ENCODE measurements at regions not wholly inside any gene's neighbourhood (a gene's known extent, or its start where the extent isn't known, plus 50 kb on each side); places are given as distances from the start of the nearest gene placed in this dataset.

DNA sequence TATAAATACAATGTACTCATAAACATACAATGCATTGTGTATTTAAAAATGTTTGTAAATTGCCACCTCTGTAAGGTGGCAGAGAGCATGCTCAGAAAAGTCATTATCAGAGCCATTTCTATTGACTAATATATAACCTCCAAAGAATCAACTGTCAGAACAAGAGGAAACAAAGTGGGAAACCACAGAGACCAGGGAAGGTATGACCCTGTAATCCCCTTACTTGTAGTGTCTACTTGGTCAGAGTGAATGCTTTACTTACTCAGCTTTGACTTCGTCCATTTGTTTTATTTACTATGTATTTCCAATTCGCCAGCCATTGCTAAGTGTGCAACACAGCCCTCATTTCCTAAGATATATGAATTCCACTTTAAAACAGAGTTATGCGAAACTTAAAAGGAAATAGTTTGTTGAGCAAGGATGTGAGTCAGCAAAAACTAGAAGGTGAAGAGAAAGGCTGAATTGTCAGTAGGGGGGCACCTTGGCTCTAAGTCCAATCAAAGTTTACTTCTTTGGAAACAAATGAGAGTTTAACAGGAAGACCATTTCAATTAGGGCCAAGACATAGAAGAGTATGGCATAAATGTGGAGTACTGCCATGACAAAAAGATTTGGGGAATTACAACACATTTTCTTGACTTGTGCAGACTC, 671.7 kb upstream of the PTBP2 start:
- H3K4me1 ChIP-seq (ENCODE audit: control insufficient read depth, insufficient read depth, low read length), result no peaks in the 10 kb centered on the region
- WGBS, 2 experiments, result 85 to 100% methylated on average over 3 of the region's 3 CpGs
- no peak overlapping the region for H3K4me3 ChIP-seq (ENCODE audit: insufficient read depth, low read depth, low read length)
- H3K36me3 ChIP-seq (ENCODE audit: control insufficient read depth, insufficient read depth, low read length), result no peaks in the 10 kb centered on the region
- no peaks in the 10 kb centered on the region for H3K9me3 ChIP-seq (ENCODE audit: control insufficient read depth, low read length)
- H3K27me3 ChIP-seq (ENCODE audit: control insufficient read depth, insufficient read depth, low read length, poor library complexity, severe bottlenecking), result no peaks in the 10 kb centered on the region
- no peak overlapping the region for H3K27ac ChIP-seq (ENCODE audit: insufficient read depth, low read depth, low read length, poor library complexity, severe bottlenecking)

DNA sequence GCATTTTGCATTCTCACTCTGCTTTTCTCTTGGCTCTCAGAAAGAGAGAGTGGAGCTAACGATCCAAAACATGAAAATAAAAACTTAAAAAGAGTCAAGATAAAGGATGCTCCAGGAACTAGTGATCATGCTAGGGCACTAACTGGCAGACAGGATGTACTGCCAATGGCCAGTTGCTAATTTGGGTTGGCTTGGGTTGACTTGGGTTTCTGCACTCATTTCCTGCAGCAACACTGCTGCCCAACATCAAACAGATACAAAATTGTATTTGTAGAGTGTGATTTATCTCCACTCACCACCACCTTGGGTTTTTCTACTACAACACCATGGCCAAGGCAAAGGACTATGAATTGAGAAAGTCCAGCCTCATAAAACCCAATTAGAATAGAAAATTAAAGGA, 662.3 kb upstream of the PTBP2 start:
- H3K4me1 ChIP-seq (ENCODE audit: control insufficient read depth, insufficient read depth, low read length), result no peaks in the 10 kb centered on the region
- H3K27me3 ChIP-seq (ENCODE audit: control insufficient read depth, insufficient read depth, low read length, poor library complexity, severe bottlenecking), result no peaks in the 10 kb centered on the region
- H3K36me3 ChIP-seq (ENCODE audit: control insufficient read depth, insufficient read depth, low read length), result no peaks in the 10 kb centered on the region
- H3K27ac ChIP-seq (ENCODE audit: insufficient read depth, low read depth, low read length, poor library complexity, severe bottlenecking), result no peak overlapping the region
- 92 to 95% methylated on average over 1 of the region's 1 CpG for WGBS, 2 experiments
- no peak overlapping the region for H3K4me3 ChIP-seq (ENCODE audit: insufficient read depth, low read depth, low read length)
- H3K9me3 ChIP-seq (ENCODE audit: control insufficient read depth, low read length), result no peaks in the 10 kb centered on the region

DNA sequence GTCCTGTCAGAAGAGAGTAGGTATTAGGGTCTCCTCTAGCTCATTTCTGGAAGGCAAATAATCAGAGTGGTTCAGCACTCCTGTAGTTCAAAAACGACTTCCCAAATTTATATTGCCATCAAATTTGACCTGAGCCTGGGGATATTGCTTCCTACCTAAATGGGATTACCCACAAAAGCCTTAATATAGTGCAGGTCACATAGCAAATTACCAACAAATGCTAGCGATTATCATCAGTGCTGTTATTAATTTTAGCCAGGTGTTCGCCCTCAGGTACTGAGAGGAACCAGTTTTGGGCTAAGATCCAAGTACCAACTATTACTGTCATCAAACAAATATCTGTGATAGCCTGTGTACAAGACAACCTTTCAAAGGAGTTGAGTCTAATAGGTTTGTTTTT, 661.8 kb upstream of the PTBP2 start:
- Histone ChIP-seq H3K36me3 (ENCODE audit: control insufficient read depth, insufficient read depth, low read length) (no peaks in the 10 kb centered on the region), H3K9me3 (ENCODE audit: control insufficient read depth, low read length) (no peaks in the 10 kb centered on the region), H3K4me3 (ENCODE audit: insufficient read depth, low read depth, low read length) (no peak overlapping the region), H3K27me3 (ENCODE audit: control insufficient read depth, insufficient read depth, low read length, poor library complexity, severe bottlenecking) (no peaks in the 10 kb centered on the region), H3K27ac (ENCODE audit: insufficient read depth, low read depth, low read length, poor library complexity, severe bottlenecking) (no peak overlapping the region), H3K4me1 (ENCODE audit: control insufficient read depth, insufficient read depth, low read length) (no peaks in the 10 kb centered on the region)
- 93 to 98% methylated on average over 3 of the region's 3 CpGs for WGBS, 2 experiments

DNA sequence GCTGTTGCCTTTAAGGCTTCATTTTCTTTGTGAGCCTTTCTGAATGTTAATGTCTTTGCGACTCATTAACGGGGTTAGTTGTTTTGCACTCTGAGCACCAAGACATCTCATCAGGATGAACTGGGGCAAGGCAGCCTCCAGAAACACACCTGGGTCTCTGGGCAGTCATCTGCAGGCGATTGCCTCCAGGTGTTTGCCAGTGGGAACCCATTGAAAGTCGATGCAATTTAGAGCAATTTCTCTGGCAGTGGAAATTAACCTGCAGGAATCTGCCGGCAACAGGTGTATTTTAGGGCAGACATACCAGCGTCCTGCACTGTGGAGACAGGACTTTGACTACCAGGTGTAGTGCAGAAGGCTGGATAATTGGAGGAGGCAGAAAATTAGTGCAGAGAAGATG, 661.0 kb upstream of the PTBP2 start:
- H3K27ac ChIP-seq (ENCODE audit: insufficient read depth, low read depth, low read length, poor library complexity, severe bottlenecking), result no peak overlapping the region
- WGBS, 2 experiments, result 58 to 65% methylated on average over 6 of the region's 6 CpGs
- H3K36me3 ChIP-seq (ENCODE audit: control insufficient read depth, insufficient read depth, low read length), result no peaks in the 10 kb centered on the region
- H3K4me3 ChIP-seq (ENCODE audit: insufficient read depth, low read depth, low read length), result no peak overlapping the region
- no peaks in the 10 kb centered on the region for H3K27me3 ChIP-seq (ENCODE audit: control insufficient read depth, insufficient read depth, low read length, poor library complexity, severe bottlenecking)
- H3K4me1 ChIP-seq (ENCODE audit: control insufficient read depth, insufficient read depth, low read length), result no peaks in the 10 kb centered on the region
- no peaks in the 10 kb centered on the region for H3K9me3 ChIP-seq (ENCODE audit: control insufficient read depth, low read length)

DNA sequence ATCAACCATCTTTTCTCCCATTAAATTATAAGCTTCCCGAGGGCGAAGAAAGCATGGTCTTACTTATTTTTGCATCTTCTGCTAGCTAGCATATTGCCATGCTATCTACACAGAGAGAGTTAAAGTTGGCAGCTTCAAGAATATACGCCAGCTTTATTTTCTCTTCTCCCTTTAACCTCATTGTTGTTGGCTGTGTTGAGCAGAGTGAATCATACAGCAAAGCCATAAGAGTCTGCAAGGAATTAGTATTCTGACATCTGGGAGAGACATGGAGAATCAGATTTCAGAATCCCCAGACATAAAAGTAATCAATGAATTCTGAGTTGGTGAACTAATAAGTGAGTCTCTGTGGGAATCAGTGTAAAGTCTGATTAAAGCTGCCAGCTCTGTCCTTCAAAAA, 649.6 kb upstream of the PTBP2 start:
- 92 to 99% methylated on average over 3 of the region's 3 CpGs for WGBS, 2 experiments
- no peaks in the 10 kb centered on the region for H3K9me3 ChIP-seq (ENCODE audit: control insufficient read depth, low read length)
- H3K27me3 ChIP-seq (ENCODE audit: control insufficient read depth, insufficient read depth, low read length, poor library complexity, severe bottlenecking), result no peaks in the 10 kb centered on the region
- no peaks in the 10 kb centered on the region for H3K4me1 ChIP-seq (ENCODE audit: control insufficient read depth, insufficient read depth, low read length)
- H3K4me3 ChIP-seq (ENCODE audit: insufficient read depth, low read depth, low read length), result no peak overlapping the region
- H3K36me3 ChIP-seq (ENCODE audit: control insufficient read depth, insufficient read depth, low read length), result no peaks in the 10 kb centered on the region
- no peak overlapping the region for H3K27ac ChIP-seq (ENCODE audit: insufficient read depth, low read depth, low read length, poor library complexity, severe bottlenecking)

DNA sequence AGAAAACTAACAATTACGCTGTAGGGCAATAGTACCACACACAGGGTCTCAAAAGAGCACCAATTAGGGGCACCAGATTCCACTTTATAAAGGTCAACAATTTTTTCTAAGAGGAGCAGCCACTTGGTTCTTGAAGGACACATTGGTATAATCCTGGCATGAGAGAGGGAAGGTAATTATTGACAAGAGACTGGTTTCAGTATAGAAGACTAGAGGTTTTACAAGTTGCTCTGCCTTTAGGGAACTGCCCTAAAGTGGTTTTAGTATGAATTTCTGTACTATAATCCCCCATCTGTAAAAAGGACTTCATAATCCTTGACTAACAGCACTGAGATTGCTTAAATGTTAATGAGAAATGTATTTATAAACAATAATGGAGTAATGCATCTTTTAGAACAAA, 648.5 kb upstream of the PTBP2 start:
- WGBS, 2 experiments, result 96 to 97% methylated on average over 1 of the region's 1 CpG
- H3K9me3 ChIP-seq (ENCODE audit: control insufficient read depth, low read length), result no peaks in the 10 kb centered on the region
- H3K36me3 ChIP-seq (ENCODE audit: control insufficient read depth, insufficient read depth, low read length), result no peaks in the 10 kb centered on the region
- no peak overlapping the region for H3K4me3 ChIP-seq (ENCODE audit: insufficient read depth, low read depth, low read length)
- H3K27ac ChIP-seq (ENCODE audit: insufficient read depth, low read depth, low read length, poor library complexity, severe bottlenecking), result no peak overlapping the region
- no peaks in the 10 kb centered on the region for H3K27me3 ChIP-seq (ENCODE audit: control insufficient read depth, insufficient read depth, low read length, poor library complexity, severe bottlenecking)
- no peaks in the 10 kb centered on the region for H3K4me1 ChIP-seq (ENCODE audit: control insufficient read depth, insufficient read depth, low read length)

DNA sequence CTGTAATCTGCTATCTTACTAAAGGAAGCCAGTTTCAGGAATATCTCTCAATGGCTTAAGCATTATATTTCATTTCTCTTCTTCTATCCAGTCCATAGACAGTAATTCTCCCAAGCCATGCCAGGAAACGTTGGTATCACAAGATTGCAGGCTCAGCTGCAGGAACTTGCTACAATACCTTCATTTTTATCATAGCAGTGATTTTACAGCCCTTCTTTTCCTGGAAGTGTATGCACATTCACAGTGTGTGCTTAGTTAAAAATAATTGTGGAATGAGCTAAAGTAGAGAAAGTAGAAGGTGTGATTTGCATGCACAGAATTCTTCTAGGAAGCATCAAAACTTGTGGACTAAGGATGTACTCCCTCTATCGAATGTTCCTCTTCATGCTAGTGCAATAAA, 647.2 kb upstream of the PTBP2 start:
- 90 to 95% methylated on average over 1 to 2 of the region's 2 CpGs for WGBS, 2 experiments
- H3K9me3 ChIP-seq (ENCODE audit: control insufficient read depth, low read length), result no peaks in the 10 kb centered on the region

DNA sequence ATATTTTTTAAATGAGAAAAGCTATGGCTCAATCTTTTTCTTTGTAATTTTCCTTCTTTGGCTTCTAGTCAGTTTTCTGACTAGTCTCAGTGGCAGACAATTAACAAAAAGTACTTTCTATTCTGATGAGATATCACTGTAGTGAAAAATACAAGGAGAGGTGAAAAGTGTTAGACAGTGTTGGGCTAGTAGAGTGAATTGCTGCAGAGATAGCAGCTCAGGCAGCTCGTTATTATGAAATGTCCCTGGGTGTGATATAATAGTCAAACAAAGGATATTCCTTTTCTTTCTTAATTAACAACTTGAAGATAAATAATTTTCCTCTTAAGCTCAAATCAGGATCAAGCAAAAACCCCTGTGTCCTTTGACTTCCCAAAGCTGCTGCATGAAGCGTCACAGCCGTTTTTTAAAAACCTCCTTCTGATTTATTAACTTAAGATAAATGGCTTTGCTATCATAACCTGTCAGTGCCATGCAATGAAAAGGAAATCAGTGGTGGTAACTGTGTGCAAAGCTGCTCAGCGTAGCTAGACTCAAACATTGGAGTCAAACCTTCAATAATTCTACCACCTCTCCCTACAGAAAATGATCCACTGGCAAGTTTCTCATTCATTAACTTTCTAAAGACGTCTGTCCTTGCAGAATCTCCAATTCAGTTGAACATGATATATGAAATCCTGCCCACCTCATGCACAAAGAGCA, 646.6 kb upstream of the PTBP2 start:
- no peaks in the 10 kb centered on the region for H3K4me1 ChIP-seq (ENCODE audit: control insufficient read depth, insufficient read depth, low read length)
- no peak overlapping the region for H3K27ac ChIP-seq (ENCODE audit: insufficient read depth, low read depth, low read length, poor library complexity, severe bottlenecking)
- H3K9me3 ChIP-seq (ENCODE audit: control insufficient read depth, low read length), result no peaks in the 10 kb centered on the region

More for the DNA sequence above, 647.2 kb upstream of the PTBP2 start:
- no peaks in the 10 kb centered on the region for H3K27me3 ChIP-seq (ENCODE audit: control insufficient read depth, insufficient read depth, low read length, poor library complexity, severe bottlenecking)
- H3K4me1 ChIP-seq (ENCODE audit: control insufficient read depth, insufficient read depth, low read length), result no peaks in the 10 kb centered on the region
- H3K36me3 ChIP-seq (ENCODE audit: control insufficient read depth, insufficient read depth, low read length), result no peaks in the 10 kb centered on the region
- no peak overlapping the region for H3K27ac ChIP-seq (ENCODE audit: insufficient read depth, low read depth, low read length, poor library complexity, severe bottlenecking)
- H3K4me3 ChIP-seq (ENCODE audit: insufficient read depth, low read depth, low read length), result no peak overlapping the region

DNA sequence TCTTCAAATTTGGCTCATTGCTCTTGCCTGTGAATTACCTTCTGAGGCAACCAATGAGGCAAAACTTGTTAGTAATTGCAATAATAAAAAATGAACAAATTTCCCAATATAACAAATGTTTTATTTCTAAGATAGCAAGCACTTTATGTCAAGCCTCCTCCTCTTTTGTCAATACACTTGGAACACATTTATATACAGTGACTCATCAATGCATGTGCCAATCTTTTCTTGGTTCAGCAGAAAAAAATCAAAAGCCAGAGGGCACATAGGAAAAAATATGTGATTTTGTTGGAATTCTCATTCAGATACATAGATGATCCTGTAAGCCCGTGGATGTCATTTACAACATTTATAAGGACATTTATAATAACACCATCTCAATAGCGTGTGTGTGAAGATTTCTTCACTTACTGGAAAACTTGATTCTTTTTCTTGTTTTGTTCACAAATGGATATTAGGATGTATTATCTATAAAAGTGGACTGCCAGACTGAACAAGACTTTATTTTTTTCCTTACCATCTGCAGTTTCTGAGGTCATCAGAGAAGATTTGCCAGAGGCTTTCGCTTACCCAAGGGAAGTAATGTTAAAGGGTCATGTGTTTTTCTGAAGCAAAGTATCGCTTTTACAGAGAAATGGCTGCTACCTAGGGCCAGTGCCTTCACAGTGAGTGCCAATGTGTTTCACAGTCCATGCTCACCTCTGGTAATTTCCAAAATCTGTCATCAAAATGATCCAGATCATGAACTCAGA, 645.7 kb upstream of the PTBP2 start:
- H3K4me3 ChIP-seq (ENCODE audit: insufficient read depth, low read depth, low read length), result no peak overlapping the region
- no peak overlapping the region for H3K27ac ChIP-seq (ENCODE audit: insufficient read depth, low read depth, low read length, poor library complexity, severe bottlenecking)
- H3K9me3 ChIP-seq (ENCODE audit: control insufficient read depth, low read length), result no peaks in the 10 kb centered on the region
- WGBS, 2 experiments, result 92 to 95% methylated on average over 2 to 4 of the region's 4 CpGs
- no peaks in the 10 kb centered on the region for H3K36me3 ChIP-seq (ENCODE audit: control insufficient read depth, insufficient read depth, low read length)
- H3K4me1 ChIP-seq (ENCODE audit: control insufficient read depth, insufficient read depth, low read length), result no peaks in the 10 kb centered on the region
- H3K27me3 ChIP-seq (ENCODE audit: control insufficient read depth, insufficient read depth, low read length, poor library complexity, severe bottlenecking), result no peaks in the 10 kb centered on the region

More for the DNA sequence above, 646.6 kb upstream of the PTBP2 start:
- 88 to 97% methylated on average over 4 to 5 of the region's 5 CpGs for WGBS, 2 experiments
- no peaks in the 10 kb centered on the region for H3K27me3 ChIP-seq (ENCODE audit: control insufficient read depth, insufficient read depth, low read length, poor library complexity, severe bottlenecking)
- no peaks in the 10 kb centered on the region for H3K36me3 ChIP-seq (ENCODE audit: control insufficient read depth, insufficient read depth, low read length)
- no peak overlapping the region for H3K4me3 ChIP-seq (ENCODE audit: insufficient read depth, low read depth, low read length)

DNA sequence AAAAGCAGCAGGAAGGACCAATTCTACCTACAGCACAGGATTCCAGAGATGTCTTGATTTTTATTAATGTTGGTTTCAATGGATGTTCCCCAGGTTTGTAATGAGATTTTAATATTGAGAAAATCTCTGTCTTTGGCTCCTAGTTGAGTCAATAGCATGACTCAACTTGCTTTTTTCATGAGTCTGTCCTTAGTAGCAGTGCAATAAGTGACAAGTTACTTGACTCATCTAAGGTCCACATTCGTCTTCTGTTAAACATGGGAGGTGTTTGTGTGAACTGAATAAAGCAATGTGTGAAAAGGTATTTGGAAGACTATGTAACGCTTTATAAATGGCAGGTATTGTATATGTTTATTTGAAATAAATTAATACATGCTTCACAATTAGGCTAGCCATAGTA, 645.0 kb upstream of the PTBP2 start:
- Histone ChIP-seq H3K27me3 (ENCODE audit: control insufficient read depth, insufficient read depth, low read length, poor library complexity, severe bottlenecking) (no peaks in the 10 kb centered on the region), H3K27ac (ENCODE audit: insufficient read depth, low read depth, low read length, poor library complexity, severe bottlenecking) (no peak overlapping the region), H3K36me3 (ENCODE audit: control insufficient read depth, insufficient read depth, low read length) (no peaks in the 10 kb centered on the region), H3K4me1 (ENCODE audit: control insufficient read depth, insufficient read depth, low read length) (no peaks in the 10 kb centered on the region), H3K4me3 (ENCODE audit: insufficient read depth, low read depth, low read length) (no peak overlapping the region), H3K9me3 (ENCODE audit: control insufficient read depth, low read length) (no peaks in the 10 kb centered on the region)
- 90 to 96% methylated on average over 2 of the region's 2 CpGs for WGBS, 2 experiments

Measured in ectodermal cell (in vitro differentiated cells).